ENCODE measurements at regions not wholly inside any gene's neighbourhood (a gene's known extent, or its start where the extent isn't known, plus 50 kb on each side); places are given as distances from the start of the nearest gene placed in this dataset.

DNA sequence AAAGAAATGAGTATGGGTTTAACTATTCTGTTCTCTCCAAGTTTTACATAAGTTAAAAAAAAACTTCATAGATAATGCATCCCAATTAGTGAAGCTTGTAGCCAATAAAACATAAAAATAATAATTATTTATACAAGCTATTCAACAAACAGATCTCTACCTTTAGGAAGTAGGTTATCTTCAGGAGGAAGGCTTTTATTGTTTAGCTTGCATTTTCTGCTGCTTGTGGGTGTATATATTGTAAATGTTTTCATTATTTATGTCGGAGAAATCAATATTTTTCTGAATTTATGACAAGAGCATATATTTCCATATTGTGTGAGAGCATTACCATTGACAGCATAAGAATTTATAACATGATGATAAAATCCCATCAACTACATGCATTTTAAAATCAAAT, 208.3 kb downstream of the TRAM1L1 start:
- DNase-seq (ENCODE audit: low read depth in 2 of 2), result no peak
- Histone ChIP-seq H3K79me2 (ENCODE audit: control insufficient read depth, insufficient read depth, low read length) (no peaks in the 10 kb centered on the region), H4K20me1 (ENCODE audit: control insufficient read depth, extremely low read depth, insufficient read depth, low read length) (no peaks in the 10 kb centered on the region), H3K36me3 (ENCODE audit: control insufficient read depth, insufficient read depth, low read length) (no peaks in the 10 kb centered on the region), H3K4me3 (replicated peaks in 1 of 4; ENCODE audit: control extremely low read depth in 1 of 4, insufficient read depth in 1 of 4, low read depth in 3 of 4, low read length in 4 of 4) (no peak overlapping the region), H3K27ac (ENCODE audit: insufficient read depth, low read length) (no peak overlapping the region), H3K4me2 (ENCODE audit: extremely low read depth, insufficient read depth, low read length) (no peak overlapping the region), H3K9me3 (ENCODE audit: control insufficient read depth, insufficient read depth, low read depth, low read length) (no peaks in the 10 kb centered on the region), H3K4me1 (ENCODE audit: control insufficient read depth, extremely low read depth, insufficient read depth, low read length) (no peaks in the 10 kb centered on the region), H3K9ac (ENCODE audit: insufficient read depth, low read length) (no peak overlapping the region), H2AFZ (ENCODE audit: low read length) (no peak overlapping the region), H3K27me3 (ENCODE audit: control insufficient read depth, insufficient read depth, low read length) (no peaks in the 10 kb centered on the region)
- TF ChIP-seq EZH2 (IDR thresholded peaks at IDR 0.05; ENCODE audit: low read length, missing control alignments) (no peak), CTCF (conservative IDR thresholded peaks at IDR 0.05 in 1 of 2, IDR thresholded peaks at IDR 0.05 in 1 of 2; ENCODE audit: low read depth in 1 of 2, low read length in 2 of 2) (no peak)

- Histone ChIP-seq H3K9me3 (ENCODE audit: control insufficient read depth, insufficient read depth, low read depth, low read length) (no peaks in the 10 kb centered on the region), H3K4me3 (replicated peaks in 1 of 4; ENCODE audit: control extremely low read depth in 1 of 4, insufficient read depth in 1 of 4, low read depth in 3 of 4, low read length in 4 of 4) (no peak overlapping the region), H3K27me3 (ENCODE audit: control insufficient read depth, insufficient read depth, low read length) (no peaks in the 10 kb centered on the region), H3K27ac (ENCODE audit: insufficient read depth, low read length) (no peak overlapping the region), H3K36me3 (ENCODE audit: control insufficient read depth, insufficient read depth, low read length) (no peaks in the 10 kb centered on the region), H3K9ac (ENCODE audit: insufficient read depth, low read length) (no peak overlapping the region), H2AFZ (ENCODE audit: low read length) (no peak overlapping the region), H4K20me1 (ENCODE audit: control insufficient read depth, extremely low read depth, insufficient read depth, low read length) (no peaks in the 10 kb centered on the region), H3K4me1 (ENCODE audit: control insufficient read depth, extremely low read depth, insufficient read depth, low read length) (no peaks in the 10 kb centered on the region), H3K79me2 (ENCODE audit: control insufficient read depth, insufficient read depth, low read length) (no peaks in the 10 kb centered on the region), H3K4me2 (ENCODE audit: extremely low read depth, insufficient read depth, low read length) (no peak overlapping the region)
- TF ChIP-seq EZH2 (IDR thresholded peaks at IDR 0.05; ENCODE audit: low read length, missing control alignments) (no peak), CTCF (conservative IDR thresholded peaks at IDR 0.05 in 1 of 2, IDR thresholded peaks at IDR 0.05 in 1 of 2; ENCODE audit: low read depth in 1 of 2, low read length in 2 of 2) (no peak)
- DNase-seq (ENCODE audit: low read depth in 2 of 2), result no peak
Observed at GRCh38 chr4:116872941-116873340, 212.4 kb downstream of the TRAM1L1 start.

DNA sequence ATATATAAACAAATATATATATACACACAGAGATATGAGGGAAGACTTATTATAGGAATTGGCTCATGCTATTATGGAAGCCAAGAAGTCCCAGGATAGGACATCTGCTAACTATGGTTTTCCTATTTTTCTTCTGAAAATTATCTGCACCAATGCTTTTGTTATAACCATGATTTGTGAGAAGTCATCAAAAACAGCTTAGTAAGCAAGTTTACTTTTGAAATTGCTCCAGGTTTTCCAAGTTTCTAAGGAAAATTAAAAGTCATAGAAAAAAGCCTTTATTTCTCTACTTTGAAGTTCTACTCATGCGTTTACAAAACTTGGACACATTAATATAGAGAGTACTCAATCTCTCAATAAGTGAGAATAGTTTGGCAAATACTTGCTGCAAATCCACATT, 213.1 kb downstream of the TRAM1L1 start:
- DNase-seq (ENCODE audit: low read depth in 2 of 2), result no peak
- H4K20me1 ChIP-seq (ENCODE audit: control insufficient read depth, extremely low read depth, insufficient read depth, low read length), result no peaks in the 10 kb centered on the region
- no peak overlapping the region for H3K9ac ChIP-seq (ENCODE audit: insufficient read depth, low read length)
- H3K9me3 ChIP-seq (ENCODE audit: control insufficient read depth, insufficient read depth, low read depth, low read length), result no peaks in the 10 kb centered on the region
- no peaks in the 10 kb centered on the region for H3K36me3 ChIP-seq (ENCODE audit: control insufficient read depth, insufficient read depth, low read length)
- no peaks in the 10 kb centered on the region for H3K79me2 ChIP-seq (ENCODE audit: control insufficient read depth, insufficient read depth, low read length)
- H2AFZ ChIP-seq (ENCODE audit: low read length), result no peak overlapping the region
- H3K27ac ChIP-seq (ENCODE audit: insufficient read depth, low read length), result no peak overlapping the region
- no peak overlapping the region for H3K4me2 ChIP-seq (ENCODE audit: extremely low read depth, insufficient read depth, low read length)
- H3K4me3 ChIP-seq (replicated peaks in 1 of 4; ENCODE audit: control extremely low read depth in 1 of 4, insufficient read depth in 1 of 4, low read depth in 3 of 4, low read length in 4 of 4), result no peak overlapping the region
- H3K4me1 ChIP-seq (ENCODE audit: control insufficient read depth, extremely low read depth, insufficient read depth, low read length), result no peaks in the 10 kb centered on the region
- TF ChIP-seq EZH2 (IDR thresholded peaks at IDR 0.05; ENCODE audit: low read length, missing control alignments) (no peak), CTCF (conservative IDR thresholded peaks at IDR 0.05 in 1 of 2, IDR thresholded peaks at IDR 0.05 in 1 of 2; ENCODE audit: low read depth in 1 of 2, low read length in 2 of 2) (no peak)
- H3K27me3 ChIP-seq (ENCODE audit: control insufficient read depth, insufficient read depth, low read length), result no peaks in the 10 kb centered on the region
